ENCODE measurements at regions not wholly inside any gene's neighbourhood (a gene's known extent, or its start where the extent isn't known, plus 50 kb on each side); places are given as distances from the start of the nearest gene placed in this dataset.

- DNase-seq (ENCODE audit: low read depth): peak; percentile 6
Measured at GRCh38 chr3:54071601-54072000, 50.8 kb upstream of the CACNA2D3 start.

GRCh38 chr3:54069961-54070360 lies 52.4 kb upstream of the CACNA2D3 start:
- no peak for DNase-seq (ENCODE audit: low read depth)

- peak; percentile 12 for DNase-seq (ENCODE audit: low read depth)
Measured at GRCh38 chr3:54067055-54067698, 55.2 kb upstream of the CACNA2D3 start.

- DNase-seq (ENCODE audit: low read depth): no peak
Measured at GRCh38 chr3:54066253-54066652, 56.1 kb upstream of the CACNA2D3 start.

- no peak for DNase-seq (ENCODE audit: low read depth)
Measured at GRCh38 chr3:54065586-54065985, 56.8 kb upstream of the CACNA2D3 start.

GRCh38 chr3:54065140-54065539 lies 57.2 kb upstream of the CACNA2D3 start:
- DNase-seq (ENCODE audit: low read depth): no peak

GRCh38 chr3:54064486-54064885 lies 57.9 kb upstream of the CACNA2D3 start:
- DNase-seq (ENCODE audit: low read depth): no peak

GRCh38 chr3:54062546-54062945 lies 59.8 kb upstream of the CACNA2D3 start:
- DNase-seq (ENCODE audit: low read depth): no peak

GRCh38 chr3:54056521-54056920 lies 65.8 kb upstream of the CACNA2D3 start:
- peak; percentile 63 for DNase-seq (ENCODE audit: low read depth)

GRCh38 chr3:54053882-54054281 lies 68.5 kb upstream of the CACNA2D3 start:
- DNase-seq (ENCODE audit: low read depth): no peak

- DNase-seq (ENCODE audit: low read depth): no peak
Measured at GRCh38 chr3:54053211-54053610, 69.1 kb upstream of the CACNA2D3 start.

GRCh38 chr3:54047568-54047967 lies 74.8 kb upstream of the CACNA2D3 start:
- DNase-seq (ENCODE audit: low read depth): peak; percentile 35

- DNase-seq (ENCODE audit: low read depth): peak; percentile 92
Measured at GRCh38 chr3:54046641-54047214, 75.6 kb upstream of the CACNA2D3 start.

- DNase-seq (ENCODE audit: low read depth): peak; percentile 21
Measured at GRCh38 chr3:54045061-54045815, 77.1 kb upstream of the CACNA2D3 start.

GRCh38 chr3:54042259-54042823 lies 80.0 kb upstream of the CACNA2D3 start:
- no peak for DNase-seq (ENCODE audit: low read depth)

GRCh38 chr3:54040476-54040875 lies 81.9 kb upstream of the CACNA2D3 start:
- no peak for DNase-seq (ENCODE audit: low read depth)

- no peak for DNase-seq (ENCODE audit: low read depth)
Measured at GRCh38 chr3:54038391-54038790, 84.0 kb upstream of the CACNA2D3 start.

- DNase-seq (ENCODE audit: low read depth): no peak
Measured at GRCh38 chr3:54036543-54036942, 85.8 kb upstream of the CACNA2D3 start.

- DNase-seq (ENCODE audit: low read depth): peak; percentile 69
Measured at GRCh38 chr3:54034971-54035370, 87.4 kb upstream of the CACNA2D3 start.

GRCh38 chr3:54033761-54034160 lies 88.6 kb upstream of the CACNA2D3 start:
- DNase-seq (ENCODE audit: low read depth): peak; percentile 49

GRCh38 chr3:54032598-54032997 lies 89.8 kb upstream of the CACNA2D3 start:
- DNase-seq (ENCODE audit: low read depth): no peak

- DNase-seq (ENCODE audit: low read depth): no peak
Measured at GRCh38 chr3:54028372-54028771, 94.0 kb upstream of the CACNA2D3 start.

GRCh38 chr3:54026543-54026942 lies 95.8 kb upstream of the CACNA2D3 start:
- no peak for DNase-seq (ENCODE audit: low read depth)

All from Daoy (cell line).